HG02981 (cell line): ENCODE measurements at regions not wholly inside any gene's neighbourhood (a gene's known extent, or its start where the extent isn't known, plus 50 kb on each side); places are given as distances from the start of the nearest gene placed in this dataset.
"Not testable (repeated sequence)": the region's sequence is repeated elsewhere in the genome, so short reads cannot be mapped to it uniquely, and the experiment has no call there.

ENCODE experiments used
- ATAC-seq: cut with Tn5 transposase; IDR thresholded peaks from one replicate; pipeline ENCODE4 v1.9.1; 2021; ENCODE audit warnings: mild to moderate bottlenecking, moderate library complexity; ENCODE audit not compliant: unreplicated experiment

DNA sequence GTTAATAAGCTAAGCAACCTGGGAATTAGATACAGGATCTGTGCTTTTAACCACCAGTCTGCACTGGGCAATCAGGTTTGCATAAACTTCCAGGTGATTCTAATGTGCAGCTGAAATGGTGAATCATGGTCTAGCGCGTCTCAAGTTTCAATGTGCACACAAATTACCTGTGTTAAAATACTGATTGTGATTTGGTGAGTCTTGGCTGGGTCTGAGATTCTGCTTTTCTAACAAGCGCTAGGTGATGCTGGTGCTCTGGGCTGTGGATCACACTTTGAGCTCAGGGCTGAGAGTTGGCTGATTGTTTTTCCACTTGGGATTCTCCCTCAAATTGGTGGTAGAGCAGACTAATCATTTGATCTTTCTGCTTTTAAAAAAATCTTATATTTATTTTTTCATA lies 124.8 kb downstream of the C12orf75 start:
- ATAC-seq: no peak

DNA sequence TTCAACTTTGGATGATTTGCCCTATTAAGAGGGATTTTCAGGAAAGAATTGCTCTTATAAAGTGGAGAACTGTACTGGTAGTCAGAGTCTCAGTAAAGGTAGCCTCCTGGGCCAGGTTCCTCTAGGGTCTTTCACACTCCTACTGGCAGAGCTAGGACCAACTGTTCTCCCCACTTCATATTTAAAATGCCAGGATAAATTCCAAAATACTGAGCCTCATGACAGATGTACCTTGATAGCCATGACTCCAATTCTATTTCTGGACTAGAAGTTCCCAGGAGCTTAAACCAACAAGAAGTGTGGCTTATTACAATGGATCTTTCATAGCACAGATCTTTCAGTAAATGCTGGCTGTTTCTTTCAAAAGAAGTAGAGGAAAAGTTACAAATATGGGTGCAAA lies 126.5 kb downstream of the C12orf75 start:
- ATAC-seq: no peak

DNA sequence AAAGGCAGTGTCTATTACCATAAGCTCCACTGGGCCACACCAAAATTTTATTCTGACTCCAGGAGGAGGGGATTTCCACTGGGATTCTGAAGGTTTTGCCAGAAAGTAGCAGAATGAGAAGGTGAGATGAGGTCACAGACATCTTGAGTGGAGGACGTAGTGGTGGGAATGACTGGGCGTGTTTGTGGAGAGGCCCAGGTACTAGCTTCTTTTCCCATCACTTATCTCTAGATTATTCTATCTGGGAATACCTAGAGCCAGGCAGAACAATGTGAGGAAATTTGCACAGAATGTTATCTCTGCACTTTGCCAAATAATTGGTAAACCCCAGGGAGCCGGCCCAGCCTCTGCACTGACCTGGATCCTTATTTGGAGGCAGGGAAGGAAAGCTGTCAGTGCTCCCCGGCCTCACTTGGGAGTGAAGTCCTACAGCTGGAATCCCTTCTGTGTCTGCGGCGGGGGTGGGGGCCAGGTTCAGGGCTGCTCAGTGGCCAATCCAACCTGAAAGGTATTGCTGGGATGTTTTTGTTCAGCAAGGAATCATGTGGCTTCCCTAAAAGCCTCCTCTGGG lies 129.4 kb downstream of the C12orf75 start:
- no peak for ATAC-seq

DNA sequence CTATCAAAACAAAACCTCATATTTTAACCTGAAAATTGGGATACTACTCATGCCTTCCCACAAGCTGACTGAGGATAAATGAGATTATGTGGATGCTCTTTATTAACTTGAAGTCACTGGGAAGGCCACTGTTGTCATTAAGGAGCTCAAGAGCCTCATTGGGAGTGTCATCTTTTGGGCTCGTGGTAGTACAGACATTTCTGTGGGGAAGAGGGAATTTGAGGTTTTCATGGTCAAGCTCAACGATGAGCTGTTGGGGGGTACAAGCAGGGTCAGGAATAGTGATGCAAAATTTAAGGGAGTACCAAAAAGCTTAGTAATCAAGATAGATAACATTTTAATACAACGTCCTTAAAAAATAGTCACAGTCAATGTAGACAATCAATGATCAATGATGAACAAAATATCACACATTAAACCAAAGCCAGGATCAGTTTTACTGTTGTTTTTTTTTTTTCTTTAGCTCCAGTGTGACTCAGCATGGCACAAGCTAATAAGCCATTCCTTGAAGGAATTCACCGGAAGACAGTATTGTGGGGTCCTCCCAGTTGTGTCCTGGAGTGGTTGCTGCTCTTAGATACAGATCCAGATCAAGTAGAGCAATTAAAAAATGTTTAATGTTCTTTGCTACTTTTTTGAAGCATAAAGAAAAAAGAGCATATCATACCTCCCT lies 130.9 kb downstream of the C12orf75 start:
- no peak for ATAC-seq

DNA sequence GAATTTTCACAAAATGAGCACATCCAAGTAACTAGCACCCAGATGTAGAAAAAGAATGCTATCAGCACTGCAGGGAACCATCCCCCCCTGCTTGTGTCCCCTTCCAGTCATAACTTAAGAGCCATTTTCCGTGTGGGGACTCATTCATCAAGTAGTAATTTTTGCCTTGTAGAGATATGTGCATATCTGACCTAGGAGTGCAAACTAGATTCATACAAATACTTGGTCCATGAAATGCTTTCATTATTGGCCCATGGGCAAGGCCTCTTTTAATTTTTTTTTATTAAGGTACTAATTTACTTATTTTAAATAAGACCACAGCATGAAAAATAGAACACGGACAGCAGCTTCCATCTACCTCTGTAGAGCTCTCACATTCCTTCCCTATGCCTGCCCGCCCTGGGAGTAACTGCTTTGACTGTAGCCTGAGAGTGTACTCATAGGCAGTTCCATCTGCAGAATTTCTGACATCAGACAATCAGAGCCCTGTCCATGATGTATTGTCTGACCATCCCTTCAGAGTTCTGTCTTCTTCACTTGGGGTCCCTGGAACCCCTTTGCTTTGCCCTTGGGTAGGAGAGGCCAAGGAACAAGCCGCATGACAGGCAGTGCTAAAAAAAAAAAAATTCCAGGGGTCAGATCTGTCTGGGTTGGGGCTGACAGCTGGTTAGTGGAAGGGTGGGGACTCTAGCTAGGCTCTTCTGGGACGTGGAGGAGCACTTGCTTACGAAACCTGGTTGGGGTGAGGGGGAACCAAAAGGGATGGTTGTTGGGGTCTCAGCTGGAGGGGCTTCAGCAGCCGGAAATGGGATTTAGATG lies 131.7 kb downstream of the C12orf75 start:
- ATAC-seq: no peak

DNA sequence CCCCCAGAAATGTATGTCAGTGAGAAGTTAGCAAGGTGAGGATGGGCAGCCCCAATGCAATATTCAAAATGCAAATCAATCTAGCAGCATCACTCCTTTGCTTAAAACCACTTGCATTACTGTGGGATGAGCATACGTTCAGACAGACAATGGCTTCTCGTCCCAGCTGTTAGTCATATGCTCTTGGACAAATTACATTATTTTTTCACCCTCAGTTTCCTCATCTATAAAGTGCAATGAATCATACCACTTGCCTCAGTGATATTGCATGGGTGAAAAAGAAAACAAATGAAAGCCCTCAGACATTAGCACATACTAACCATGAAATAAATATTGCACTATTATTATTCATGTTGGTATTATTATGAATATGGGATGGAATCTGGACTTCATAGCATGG lies 132.3 kb downstream of the C12orf75 start:
- no peak for ATAC-seq

DNA sequence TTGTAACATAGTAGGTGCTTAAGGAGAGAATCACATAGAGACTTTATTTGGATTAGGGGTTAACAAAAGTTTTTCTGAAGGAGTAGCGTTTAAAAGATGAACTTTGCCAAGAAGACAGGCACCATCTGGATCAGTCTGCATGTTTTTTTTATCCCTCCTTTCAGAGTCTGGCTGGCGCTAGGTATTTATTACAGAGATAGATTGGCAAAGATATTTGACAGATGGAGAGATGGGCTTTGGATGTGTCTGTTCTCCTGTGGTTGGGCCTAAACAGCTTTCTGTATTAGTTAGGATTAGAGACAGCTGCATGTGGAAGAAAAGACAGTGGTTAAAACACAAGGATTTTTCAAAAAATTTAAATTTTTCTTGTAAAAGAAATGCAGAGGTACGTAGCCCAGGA lies 133.9 kb downstream of the C12orf75 start:
- ATAC-seq: no peak

DNA sequence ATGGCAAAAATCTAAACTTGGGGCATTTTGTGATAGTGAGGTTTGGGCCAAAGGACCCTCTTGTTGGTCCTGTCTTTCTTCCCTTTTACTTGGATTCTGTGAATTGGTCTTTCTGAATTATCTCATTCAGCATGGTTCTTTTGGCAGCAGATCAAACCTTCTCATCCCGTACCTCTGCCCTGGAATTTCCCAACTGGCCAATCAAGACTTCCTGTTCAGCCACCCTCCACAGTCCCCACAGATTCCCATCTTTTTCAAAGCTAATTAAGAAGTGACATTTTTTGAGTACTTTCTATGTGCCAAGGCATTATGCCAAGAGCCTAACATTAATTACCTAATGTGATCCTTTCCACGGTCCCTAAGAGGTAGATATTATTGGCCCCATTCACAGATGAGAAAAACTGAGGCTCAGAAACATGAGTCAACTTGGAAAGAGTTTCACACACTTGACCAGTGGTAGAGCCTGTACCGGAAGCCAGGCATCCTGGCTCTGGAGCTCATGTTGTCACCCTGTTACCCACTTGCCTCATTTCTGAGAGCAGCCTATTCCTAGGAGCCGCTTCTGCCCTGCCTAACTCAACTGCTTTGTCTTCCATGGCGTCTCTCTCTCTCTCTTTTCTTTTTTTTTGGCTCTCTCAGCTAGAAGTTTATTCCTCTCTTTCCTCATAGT lies 135.9 kb downstream of the C12orf75 start:
- ATAC-seq: no peak

DNA sequence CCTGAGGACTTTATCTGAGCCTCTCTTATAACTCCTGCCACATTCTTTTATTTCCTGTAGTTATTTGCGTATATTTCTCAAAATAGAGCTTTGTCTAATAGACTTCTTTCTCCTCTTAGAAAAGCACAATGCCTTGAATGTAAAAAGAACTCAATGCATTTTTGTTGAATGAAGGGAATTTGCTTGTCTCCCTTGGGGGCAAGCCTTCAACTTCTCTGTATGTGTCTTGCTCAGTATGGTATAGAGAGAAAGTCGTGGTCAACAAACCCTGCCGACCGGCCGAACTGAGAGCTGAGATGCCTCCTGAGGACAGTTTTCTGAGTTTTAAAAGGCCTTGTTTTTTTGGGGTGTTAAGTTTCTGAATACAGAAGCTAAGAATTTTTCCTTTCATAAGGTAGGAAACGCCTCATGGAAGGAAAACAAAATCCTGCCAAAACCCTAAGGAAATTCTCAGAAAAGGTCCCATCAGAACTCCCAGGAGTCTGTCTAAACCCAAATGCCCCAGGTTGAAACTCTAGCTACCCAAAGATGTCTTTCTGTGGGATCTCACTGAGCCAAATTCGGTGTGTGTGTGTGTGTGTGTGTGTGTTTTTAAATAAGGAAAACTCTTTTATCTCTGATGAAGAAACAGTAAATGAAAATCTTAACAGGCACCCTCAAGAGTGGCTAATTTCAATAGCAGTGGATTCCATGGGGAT lies 136.6 kb downstream of the C12orf75 start:
- ATAC-seq: no peak

DNA sequence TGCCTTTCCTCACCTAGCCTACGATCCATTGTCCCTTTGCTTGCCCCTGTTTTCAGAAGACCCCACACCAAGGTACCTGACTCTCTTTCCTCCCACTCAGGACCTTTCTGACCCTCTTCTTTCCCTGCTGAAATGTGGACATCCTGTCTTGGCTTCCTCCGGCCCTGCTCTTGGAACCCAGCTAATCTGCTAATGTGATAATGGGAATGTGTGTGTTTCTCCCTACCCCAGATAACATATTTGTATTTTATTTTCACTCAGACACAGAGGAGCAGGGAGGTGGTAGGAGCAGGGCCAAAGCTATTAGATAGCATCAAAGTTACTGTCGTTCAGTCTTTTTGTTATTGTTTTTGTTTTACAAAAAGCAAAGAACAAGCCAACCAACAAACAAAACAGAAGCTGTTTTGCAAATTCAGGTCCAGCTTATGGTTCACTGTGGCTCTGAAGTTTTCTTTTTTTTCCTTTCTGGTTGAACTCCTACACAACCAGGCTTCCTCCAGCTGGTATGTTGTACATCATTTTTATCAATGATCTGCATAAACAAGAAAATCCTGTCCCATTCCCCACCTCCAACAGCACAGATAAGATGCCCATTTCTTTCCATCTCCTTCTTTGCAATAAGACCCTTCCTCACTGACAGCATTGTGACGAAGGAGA lies 137.3 kb downstream of the C12orf75 start:
- no peak for ATAC-seq

DNA sequence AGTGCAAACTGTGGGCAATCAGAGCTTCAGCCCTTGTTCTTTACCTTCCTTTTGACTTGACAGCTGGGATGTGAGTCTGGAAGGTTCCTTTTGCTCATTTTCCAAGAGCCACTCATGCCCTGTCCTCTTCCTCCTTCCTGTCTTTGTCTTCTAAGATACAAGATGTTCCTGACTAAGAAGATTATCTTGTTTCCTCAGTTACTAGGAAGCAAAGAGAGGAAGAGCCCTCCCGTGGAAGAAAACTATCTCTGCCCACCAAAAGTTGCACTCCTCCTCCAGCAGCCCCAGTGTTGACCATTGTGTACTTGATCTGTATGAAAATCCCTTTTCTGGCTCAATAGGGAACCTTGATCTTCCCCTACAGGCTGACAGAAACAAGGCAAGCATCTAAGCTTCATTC lies 138.0 kb downstream of the C12orf75 start:
- ATAC-seq: no peak

DNA sequence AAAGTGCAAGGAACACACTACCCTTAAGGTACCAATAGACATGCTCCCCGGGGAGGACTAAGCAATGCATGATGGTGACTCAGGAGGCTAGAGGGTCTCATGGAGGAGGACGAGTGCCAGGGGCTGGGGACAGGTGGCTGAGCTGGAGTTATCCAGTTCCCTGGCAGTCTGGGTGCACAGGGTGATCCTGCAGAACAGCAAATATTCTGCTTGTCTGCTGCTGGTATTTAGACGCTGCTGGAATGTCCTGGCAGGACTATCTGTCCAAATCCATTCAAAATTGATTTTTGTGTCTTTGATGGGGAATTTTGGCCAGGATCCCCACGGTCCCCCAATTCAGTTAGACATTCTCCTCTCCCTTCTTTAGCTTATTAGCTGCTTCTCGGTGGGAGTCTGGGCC lies 138.7 kb downstream of the C12orf75 start:
- ATAC-seq: no peak

DNA sequence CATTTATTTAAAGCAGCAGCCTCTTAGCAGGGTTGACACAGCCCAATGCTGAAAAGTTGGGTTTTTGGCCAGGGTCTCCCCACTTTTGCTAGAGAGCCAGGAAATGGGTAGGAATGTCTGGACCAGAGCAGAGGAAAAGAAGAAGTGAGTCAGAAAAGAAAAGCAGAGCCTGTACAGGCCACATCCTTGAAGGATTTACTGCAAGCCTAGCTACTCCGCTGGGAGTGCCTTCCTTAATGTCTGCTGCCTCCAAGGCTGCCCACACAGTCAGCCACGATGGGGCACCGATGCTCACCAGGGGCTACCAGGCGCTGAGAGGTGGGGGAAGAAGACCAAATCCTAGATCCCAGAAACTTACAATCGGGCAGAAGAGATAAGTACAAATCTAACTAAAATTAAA lies 139.2 kb downstream of the C12orf75 start:
- no peak for ATAC-seq

DNA sequence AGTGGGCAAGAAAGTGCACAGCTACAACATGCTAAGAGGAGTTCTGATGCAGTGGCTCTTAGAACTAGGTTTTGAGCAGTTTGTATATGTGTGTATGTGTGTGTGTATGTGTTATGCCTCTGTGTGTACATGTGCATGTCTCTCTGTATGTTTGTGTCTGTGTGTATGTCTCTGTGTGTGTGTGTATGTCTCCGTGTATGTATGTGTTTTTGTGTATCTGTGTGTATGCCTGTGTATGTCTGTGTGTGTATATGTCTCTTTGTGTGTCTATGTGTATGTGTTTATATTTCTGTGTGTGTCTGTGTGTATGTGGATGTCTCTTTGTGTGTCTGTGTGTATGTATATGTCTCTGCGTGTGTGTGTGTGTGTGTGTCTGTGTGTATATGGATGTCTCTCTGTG lies 139.6 kb downstream of the C12orf75 start:
- no peak for ATAC-seq

DNA sequence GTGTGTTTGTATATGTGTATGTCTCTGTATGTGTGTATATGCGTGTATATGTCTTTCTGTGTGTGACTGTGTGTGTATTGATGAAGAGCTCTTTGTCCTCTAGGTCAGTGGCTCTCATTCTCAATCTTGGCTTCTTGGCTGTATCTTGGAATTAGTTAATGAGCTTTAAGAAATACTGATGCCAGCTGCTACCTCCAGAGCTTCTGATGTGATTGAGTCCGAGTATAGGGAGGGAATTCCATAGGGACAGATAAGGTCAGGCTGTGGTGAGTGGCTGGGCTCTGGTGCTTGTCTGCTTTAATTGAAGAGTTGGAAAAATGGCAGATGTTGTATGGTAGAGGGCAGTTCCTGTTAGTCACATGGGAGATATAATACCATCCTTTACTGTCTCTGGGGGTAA lies 140.1 kb downstream of the C12orf75 start:
- no peak for ATAC-seq

DNA sequence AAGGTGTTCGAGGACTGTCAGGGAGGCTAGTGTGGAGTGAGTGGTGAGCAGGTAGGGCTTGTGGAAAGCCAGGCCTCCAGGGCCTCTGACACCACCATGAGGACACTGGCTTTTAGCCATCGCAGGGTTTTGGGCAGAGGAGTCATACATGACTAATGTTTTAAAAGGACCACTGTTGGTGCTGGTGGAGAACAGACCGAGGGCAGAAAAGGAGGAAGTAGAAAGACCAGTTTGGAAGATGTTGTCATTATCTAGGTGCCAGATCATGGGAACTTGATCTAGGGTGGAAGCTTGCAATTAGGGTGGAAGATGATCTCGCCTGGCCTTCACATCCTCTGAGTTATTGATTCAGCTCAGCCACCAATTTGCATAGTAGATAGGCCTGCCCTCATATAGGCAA lies 144.2 kb downstream of the C12orf75 start:
- no peak for ATAC-seq

DNA sequence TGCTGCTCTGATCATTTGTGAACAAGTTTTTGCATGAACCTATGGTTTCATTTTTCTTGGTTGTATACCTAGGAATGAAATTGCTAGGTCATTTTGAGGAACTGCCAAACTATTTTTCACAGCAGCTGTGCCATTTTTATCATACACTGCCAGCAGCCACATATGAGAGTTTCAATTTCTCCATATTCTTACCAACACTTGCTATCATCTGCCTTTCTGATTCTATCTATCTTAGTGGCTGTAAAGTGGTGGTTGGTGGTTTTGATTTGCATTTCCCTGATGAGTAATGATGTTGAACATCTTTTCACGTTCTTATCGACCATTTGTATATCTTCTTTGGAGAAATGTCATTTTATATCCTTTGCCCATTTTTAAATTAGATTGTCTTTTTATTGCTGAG lies 146.1 kb downstream of the C12orf75 start:
- no peak for ATAC-seq

DNA sequence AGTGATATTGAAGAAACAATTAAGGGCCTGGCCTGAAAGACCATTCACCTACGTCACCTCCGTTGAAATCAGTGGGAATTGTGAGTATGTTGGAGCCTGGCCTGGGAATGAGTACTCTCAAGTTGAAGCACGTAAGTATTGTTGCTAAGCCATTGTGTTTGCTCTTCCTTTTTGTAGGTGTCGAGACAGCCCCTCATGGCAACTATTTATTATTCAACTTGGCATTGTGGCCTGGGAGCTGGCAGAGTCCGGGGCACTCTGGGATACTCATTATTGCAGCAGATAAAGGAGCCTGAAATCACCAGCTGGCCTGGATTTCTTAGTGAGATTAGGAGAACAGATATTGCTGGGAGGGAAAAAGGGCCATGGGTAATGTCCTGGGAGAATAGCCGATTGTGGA lies 147.4 kb downstream of the C12orf75 start:
- no peak for ATAC-seq

DNA sequence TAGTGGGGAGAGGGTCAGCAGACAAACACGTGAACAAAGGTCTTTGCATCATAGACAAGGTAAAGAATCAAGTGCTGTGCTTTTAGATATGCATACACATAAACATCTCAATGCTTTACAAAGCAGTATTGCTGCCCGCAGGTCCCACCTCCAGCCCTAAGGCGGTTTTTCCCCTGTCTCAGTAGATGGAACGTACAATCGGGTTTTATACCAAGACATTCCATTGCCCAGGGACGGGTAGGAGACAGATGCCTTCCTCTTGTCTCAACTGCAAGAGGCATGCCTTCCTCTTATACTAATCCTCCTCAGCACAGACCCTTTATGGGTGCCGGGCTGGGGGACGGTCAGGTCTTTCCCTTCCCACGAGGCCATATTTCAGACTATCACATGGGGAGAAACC lies 148.3 kb downstream of the C12orf75 start:
- ATAC-seq: not testable (repeated sequence)

DNA sequence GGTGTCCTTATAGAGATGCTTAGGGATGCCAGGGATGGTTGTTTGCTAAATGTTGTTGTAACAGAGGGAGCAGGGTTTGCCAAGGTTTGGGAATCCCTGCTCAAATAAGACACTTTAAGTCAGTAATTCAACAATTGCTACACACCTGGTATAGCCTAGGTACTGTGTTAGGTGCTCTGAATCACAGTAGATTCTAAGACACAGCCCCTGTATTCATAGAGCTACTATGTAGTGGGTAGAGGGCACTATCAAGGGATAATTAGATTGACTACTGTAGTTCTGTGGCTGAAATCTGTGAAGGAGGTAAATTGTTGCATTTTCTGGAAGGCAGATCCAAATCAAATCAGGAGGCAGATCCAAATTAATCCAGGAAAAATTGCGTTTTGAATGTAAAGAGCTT lies 149.2 kb downstream of the C12orf75 start:
- no peak for ATAC-seq

DNA sequence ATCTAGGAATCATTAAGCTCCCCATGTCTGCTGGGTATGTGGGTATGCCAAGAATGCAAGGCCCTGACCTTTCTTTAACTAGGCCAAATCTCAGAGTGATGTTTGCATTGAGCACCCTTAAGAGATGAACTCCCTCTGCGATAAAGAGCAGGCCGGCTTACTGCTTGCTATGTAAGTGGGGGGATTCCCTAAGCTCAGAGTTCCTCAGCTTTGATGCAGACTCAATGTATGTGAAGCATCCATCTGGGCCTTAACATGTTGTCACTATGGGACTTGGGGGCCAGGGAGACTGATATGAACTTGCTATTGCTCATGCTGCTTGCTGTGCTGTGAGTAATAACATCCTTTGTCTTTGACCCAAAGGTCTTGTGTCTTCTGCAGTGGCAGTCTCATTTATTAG lies 149.7 kb downstream of the C12orf75 start:
- ATAC-seq: no peak
